GM18873 (cell line): ENCODE measurements at regions not wholly inside any gene's neighbourhood (a gene's known extent, or its start where the extent isn't known, plus 50 kb on each side); places are given as distances from the start of the nearest gene placed in this dataset.
"Not testable (repeated sequence)": the region's sequence is repeated elsewhere in the genome, so short reads cannot be mapped to it uniquely, and the experiment has no call there.

ENCODE experiments used
- ATAC-seq: cut with Tn5 transposase; IDR thresholded peaks from one replicate; pipeline ENCODE4 v1.9.1; 2021; ENCODE audit warnings: mild to moderate bottlenecking, moderate library complexity, moderate number of reproducible peaks; ENCODE audit not compliant: unreplicated experiment, low FRiP score

DNA sequence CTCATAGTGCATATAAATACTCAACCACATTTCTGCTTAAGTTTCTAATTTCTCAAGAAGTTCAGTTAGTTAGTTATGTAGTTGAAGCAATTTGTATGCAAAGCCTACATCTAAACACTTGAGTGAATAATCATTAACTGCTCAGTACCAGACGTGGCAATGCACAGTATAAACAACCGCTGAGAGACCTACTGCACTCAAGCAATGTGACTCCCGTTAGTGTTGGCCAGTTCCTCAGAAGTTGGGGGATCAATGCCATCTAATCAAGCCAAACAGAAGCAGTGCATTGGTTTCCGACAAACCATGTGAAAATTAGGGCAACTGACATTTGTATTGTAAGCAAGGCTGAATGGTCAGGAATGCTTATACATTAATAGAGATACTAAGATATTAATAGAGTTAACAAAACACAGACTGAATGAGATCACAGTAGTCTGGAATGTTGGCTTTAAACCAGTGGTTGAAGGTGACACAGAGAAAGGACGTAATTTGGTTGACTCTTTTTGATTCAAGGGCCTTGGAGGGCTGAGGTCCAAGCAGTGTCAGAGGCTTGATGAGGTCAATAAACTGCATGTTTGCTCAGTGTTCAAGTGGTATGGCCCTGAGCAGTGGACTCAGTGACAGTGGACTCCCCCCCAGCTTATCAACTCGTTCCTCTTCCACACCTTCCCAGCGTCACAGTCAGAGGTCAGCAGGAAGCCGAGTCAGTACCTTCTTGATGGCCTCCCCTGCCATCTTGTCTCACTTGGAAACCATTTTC, 255.5 kb downstream of the CTH start:
- no peak for ATAC-seq

DNA sequence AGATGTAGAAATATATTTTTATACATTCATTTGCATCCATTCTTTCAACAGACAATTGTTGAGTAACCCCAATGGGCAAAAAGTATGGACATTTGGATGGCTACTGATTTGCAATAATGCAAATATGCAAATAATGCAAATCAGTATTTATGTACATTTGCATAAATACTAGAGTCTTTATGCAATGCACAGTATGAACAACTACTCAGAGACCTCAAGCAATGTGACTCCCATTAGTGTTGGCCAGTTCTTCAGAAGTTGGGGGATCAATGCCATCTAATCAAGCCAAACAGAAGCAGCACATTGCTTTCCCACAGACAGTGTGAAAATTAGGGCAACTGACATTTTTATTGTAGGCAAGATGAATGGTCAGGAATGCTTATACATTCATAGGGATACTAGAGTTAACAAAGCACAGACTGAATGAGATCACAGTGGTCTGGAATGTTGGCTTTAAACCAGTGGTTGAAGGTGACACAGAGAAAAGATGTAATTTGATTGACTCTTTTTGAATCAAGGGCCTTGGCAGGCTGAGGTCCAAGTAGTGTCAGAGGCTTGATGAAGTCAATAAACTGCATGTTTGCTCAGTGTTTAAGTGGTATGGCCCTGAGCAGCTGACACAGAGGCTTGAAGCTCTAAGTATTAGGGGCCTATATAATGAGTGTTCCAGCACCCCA, 256.6 kb downstream of the CTH start:
- no peak for ATAC-seq

DNA sequence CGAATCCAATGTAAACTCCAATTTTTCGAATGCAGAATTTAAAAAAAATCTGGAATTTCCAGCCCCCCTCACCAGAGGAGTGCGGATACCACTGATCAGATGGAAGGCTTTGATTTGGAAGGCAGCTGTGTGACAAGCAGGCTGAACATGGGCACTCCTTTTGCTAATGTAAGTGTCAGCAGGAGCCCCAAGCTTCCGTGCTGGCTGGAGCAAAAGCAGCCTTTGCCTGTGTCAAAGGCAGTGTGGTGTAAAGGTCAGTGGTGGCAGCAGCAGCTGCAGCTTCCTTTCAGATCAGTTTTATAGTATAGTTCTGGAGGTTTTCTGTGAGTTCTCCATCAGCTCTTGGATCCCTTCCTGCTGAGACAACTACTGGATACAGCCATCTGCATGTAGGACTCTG, 259.9 kb downstream of the CTH start:
- no peak for ATAC-seq

DNA sequence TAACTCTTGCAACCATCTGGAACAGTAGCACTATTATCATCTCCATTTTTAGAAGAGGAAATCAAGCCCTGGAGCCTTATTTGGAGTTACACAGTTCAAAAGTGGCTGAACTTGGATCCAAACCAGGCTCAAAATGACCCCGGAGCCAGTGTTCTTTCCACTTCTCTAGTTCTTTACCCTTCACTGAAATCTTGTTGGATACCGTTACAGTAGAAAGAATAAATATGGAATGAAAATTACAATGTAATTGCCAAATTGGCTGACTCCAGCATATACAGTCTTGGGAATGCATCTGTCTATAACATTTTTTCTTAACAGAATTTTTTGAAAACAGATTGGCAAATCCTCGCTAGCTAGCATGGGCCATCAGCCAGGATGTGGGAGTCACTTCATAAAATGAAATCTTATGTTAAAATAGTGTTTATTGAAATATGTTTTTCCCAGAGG, 261.4 kb downstream of the CTH start:
- no peak for ATAC-seq

DNA sequence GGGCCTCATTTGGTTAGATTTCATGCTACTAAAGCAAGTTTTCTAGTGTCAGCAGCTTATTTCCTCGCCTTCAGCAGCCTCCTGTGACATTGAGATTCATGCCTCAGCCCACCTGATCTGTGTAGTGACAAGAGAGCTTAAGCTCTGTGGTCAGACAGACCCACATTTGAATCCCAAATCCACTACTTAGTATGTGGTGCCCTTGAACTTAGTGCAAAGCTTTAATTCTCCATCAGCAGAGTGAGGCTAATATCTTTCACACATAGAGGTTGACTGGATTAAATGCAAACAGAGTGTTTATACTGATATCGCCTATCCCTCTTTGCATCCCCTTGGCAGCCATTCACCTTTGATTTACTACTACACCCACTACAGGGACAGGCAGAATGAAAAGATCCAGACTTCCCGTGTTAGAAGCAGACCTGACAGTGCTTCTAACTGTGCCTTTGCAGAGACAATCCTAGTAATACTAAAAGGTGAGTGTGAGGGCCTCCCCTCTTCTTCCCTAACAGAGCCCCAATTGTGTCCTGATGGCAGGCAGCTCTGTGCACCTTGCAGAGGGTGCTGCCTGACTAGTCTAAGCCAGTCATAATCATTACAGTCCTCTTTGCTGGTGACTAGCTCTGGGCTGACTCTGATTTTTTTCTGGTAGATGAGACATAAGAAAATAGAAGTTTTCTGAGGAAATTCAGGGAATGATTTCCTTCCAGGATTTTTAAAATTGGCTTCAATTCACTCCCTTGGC, 264.0 kb downstream of the CTH start:
- no peak for ATAC-seq

DNA sequence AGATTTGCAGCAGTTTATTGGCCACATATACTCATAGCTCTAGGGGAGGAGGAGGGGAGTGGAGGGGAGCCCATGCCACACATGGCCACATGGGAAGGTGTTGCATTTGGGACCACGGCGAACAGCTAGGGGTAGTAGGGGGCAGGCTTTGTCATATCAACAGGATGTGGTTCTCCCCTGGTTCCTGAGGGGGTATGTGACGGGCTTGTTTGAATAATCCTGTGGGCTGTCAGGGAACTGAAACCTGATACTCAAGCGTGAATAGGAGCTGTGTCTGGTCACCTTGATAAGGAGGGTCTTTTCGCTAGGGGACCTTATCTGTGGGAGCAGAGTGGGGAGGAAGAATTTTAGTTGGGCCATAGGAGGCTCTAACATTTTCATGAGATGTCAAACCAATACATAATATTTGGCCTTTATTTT, 264.7 kb downstream of the CTH start:
- ATAC-seq: no peak

DNA sequence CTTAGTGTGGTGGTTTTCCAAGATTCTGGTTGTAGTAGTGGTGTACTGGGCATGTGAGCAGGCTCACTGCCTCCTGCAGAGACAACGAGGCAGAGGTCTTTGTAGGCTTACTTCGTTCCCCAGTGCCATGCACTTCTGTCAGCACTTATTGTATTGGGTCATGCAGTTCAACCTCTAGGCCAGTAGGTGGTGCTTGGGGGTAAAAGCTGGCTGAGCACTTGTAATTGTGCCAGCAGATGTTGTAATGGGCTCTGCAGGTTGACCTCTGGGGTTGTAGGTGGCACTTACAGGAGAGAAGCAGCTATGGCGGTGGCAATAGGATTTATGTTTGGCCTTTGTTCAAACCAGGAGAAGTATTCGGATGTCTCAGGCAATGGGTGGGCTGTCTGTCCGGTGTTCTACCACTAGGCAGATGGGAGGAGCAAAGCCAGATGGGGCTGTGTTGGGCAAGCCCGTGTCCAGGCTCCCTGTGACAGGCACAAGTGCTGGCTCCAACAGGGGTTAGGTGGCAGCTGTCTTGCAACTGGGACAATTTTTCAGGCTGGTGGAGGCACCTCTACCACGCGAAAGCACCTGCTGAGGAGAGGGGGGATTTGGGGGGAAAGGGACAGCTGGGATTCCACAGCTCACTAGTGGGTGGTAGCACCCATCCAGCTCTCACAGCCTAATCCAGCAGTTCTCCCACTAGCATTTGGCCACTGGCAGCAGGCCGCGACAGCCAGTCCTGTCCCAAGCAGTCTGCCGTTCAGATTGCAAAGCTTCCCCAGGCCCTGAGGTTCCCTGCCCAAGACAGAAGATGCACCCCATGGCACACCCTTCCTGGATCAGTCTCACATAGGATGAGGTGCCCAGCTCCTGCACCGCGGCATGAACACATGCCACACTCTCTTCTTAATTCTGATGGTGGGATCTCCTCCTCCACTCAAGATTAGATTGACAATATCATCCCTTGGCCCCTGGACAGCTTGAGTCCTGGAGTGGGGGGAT, 274.5 kb downstream of the CTH start:
- ATAC-seq: peak; percentile 99

DNA sequence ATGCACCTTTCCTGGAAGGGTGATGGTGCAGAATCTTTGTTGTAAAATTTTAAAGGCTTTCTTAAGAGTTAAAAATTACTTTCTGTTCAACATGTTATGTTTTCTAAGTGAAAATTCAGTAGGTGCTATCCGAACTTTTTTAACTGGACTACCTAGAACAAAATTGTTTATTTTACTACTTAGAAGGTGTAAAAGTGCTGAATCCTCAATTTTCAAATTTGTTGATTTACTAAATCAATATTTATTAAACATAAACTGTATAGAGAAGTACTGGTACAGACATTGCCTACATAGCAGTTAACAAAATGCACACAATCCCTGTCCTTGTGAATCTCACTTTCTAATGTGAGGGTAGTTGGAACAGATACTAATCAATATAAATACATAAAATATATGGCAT, 277.5 kb downstream of the CTH start:
- ATAC-seq: no peak

DNA sequence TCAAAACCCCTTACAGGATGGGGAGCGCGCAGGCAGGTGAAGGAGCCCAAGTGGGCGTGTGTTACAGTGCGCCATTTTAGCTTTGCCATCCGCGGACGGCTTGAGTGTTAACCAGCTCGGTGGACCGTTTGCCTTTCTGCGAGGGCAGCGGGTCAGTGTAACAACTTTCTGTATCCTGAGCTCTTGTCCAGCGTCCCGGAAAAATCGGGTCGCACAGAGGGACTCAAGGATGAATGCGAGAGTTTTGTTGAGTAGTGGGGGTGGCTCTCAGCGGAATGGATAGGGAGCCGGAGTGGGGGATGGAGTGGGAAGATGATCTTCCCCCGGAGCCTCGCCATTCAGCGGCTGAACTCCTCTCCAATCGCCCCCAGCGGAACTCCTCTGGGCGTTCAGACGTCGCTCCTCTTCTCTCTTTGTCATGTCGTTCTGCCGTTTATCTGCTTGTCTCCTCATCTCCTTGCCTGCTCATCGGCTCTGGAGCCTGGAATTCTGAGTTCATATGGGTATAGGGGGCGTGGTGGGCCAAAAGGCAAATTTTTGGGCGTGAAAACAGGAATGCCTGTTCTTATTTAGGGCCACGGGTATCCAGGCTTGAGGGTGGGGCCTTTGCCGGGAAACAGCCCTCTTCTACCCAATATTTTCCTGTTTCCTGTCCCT, 295.4 kb downstream of the CTH start:
- no peak for ATAC-seq

DNA sequence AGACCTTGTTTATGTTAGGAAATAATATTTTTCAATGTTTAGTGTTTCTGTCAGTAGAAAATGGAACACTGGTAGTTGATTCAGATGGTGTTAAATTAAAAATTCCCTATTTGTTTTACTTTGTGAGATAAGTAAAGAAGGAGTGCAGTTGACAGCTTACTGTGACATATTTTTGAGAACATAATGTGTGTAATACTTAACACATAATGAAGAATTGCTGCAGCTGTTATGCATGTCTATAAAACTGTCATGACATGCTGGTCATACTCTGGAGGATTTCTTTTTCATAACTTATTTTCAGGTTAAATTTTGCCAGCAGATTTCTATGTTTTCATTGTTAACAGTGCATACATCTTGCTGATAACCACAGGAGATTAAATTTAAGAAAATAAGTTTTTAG, 296.1 kb downstream of the CTH start:
- no peak for ATAC-seq

DNA sequence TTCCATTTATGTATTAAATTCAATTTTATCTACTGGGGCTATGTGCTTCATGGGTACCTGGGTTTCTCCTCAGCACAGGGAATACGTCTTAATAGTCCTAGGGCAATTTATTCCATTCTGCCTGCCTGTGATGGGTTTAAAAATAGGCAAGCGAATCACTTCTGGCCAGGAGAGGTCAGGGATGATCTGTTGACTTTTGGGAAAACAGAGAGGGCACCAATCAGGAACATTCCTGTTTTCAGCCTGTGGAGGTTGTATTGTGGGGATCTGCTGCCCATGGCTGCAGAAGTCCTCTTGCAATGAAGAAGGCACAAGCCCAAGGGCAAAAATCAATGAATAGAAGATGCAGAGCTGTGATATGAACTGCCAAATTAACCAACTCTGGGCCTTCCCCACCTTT, 303.1 kb downstream of the CTH start:
- no peak for ATAC-seq

DNA sequence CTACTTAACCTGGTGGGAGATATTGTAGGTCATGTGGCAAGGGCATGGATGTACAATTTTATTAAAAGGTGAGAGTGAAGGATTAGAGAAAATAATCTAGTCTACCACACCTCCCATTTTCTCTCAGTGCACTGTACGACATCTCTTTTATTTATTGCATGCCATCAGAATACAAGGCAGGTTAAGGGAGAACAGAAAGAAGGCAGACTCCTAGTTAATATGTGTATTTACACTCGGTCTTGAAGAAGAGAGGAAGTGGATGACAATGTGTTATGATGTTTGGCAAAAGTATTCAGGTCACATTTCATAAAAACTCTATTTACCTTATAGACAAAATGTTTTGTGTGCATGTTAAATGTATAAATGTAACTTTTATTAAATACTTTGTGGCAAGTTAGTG, 306.1 kb downstream of the CTH start:
- no peak for ATAC-seq

DNA sequence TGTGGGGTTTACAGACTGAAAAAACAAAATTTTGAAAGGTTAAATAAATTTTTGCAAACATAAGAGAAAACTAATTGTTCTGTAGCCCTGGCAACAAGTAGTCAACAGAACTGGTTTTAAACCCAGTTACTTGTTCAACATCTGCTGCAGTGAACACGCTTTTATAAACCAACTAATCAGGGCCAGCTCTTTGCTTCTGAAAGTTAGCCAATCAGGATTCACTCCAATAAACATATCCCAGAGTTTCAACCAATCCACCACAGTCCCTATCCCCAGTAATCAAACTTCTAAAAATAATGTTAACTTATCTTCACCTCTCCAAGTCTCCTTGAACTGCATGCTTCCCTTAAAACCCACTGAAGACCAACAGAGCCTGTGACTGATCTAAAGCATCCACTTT, 306.6 kb downstream of the CTH start:
- no peak for ATAC-seq

DNA sequence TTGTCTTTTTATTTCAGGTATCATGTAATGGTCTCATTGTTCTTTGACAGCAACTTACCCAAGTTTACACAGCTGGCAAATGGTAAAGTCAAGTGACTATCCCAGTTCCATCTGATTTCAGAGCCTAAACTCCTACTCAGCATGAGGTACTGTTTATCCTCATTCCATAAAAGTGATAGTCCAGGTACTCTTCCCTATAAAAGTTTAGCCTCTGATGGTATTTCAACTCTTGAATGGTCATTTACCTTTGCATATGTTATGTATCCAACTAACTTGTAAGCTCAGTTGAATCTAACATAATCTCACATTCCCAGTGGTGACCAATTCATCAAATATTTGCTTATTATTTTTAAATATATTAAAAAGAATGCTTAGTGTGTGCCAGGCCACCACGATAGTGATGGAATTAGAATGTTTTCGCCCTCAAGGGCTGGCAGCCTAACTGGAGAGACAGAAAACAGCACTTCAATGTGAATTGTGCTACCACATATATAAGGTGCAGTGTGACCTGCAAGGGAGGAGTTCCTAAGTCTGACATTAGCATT, 307.1 kb downstream of the CTH start:
- no peak for ATAC-seq

DNA sequence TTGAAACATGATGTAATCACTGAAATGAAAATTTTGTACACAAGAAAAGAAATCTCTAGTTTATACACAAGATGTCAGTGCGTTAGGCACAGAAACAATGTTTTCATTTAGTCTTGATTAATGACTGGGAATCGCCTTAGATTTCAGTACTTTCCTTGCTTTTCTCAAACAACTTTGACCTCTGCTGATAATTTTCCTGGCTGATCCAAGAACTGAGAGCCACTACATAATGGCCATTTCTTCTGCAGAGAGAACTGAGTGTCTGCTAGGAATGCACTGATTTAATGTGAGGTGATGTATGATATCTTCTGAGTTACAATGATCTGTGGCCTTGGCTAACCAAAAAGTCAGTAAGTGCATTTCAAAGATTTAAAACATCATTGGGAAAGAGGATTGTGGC, 308.1 kb downstream of the CTH start:
- no peak for ATAC-seq

DNA sequence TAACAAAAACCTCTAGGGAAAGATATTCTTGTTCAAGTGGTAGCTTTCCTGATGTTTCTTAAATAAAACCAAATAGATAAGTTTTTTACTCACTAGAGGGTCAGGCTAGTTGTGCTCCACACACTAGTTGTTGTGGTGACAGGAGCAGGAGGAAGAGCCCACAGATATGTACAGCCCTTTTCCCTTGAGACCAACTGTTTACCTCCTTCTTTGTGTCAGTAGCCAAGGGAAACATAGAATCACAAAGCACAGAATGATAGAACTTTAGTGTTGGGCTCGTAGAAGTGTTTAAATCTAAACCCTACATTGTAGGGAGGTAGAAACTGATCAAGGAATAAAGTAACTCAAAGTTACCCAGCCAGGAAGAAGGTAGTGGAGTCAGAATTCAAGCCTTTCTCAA, 309.0 kb downstream of the CTH start:
- ATAC-seq: no peak

DNA sequence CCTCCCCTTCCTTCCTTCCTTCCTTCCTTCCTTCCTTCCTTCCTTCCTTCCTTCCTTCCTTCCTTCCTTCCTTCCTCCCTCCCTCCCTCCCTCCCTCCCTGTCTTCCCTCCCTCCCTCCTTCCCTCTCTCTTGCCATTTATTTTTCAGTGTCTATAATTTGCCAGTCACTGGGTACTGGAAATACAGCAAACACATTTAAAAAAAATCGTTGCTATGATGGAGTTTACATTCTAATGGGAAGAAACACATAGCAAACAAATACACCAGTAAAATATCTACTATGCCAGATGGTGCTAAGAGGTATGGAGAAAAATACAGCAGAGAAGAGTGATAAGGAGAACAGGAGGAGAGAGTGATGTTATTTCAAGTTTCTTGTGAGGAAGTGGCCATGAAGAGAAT, 309.5 kb downstream of the CTH start:
- ATAC-seq: no peak

DNA sequence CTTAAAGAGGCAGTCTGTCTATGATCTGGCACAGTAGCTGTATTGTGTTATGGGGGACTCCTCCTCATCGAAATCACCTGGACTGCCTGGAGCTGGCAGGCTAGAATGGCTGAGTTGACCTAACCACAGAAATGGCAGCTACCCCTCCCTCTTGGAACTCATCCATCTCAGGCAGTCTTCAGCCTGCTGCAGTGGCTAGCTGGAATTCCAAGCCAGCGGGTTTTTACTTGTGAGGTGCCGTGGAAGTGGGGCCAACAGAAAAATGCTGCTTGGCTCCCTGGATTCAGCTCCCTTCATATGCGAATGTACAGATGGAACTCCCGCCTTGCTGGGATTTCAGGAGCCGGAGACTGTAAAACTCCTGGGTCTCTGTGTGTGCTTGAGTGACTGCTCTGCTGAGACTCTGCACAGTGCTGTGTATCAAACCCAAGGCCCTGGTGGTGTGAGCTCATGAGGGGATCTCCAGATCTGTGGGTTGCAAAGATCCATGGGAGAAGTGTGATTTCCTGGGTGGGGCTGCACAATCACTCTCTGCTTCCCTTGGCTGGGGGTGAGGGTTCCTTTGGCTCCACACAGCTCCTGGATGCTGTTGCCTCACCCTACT, 316.9 kb downstream of the CTH start:
- no peak for ATAC-seq

DNA sequence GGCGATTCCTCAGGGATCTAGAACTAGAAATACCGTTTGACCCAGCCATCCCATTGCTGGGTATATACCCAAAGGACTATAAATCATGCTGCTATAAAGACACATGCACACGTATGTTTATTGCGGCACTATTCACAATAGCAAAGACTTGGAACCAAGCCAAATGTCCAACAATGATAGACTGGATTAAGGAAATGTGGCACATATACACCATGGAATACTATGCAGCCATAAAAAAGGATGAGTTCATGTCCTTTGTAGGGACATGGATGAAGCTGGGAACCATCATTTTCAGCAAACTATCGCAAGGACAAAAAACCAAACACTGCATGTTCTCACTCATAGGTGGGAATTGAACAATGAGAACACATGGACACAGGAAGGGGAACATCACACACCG, 311.1 kb downstream of the PTGER3 start:
- not testable (repeated sequence) for ATAC-seq
